ENCODE measurements at regions not wholly inside any gene's neighbourhood (a gene's known extent, or its start where the extent isn't known, plus 50 kb on each side); places are given as distances from the start of the nearest gene placed in this dataset.

DNA sequence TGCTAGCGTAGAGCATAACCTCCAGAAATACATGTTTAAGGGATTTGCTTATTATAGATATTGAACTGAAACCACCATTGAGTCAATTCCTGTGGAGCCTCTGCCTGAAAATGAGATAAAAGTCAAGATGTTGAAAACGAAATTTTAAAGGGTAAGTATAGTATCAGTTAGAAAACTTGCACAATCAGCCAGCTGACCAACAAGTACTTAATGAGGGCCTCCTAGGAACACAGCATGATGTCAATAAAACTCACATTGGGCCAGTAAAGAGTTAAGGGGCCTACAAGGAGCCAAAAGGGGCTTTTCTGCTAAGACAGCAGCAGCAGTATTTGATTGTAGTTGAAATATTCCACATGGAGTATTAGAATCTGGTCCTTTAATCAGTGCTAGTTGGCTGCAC is 314.1 kb upstream of the PPARGC1A start:
- no peak for DNase-seq (ENCODE audit: low read depth)
- no peak overlapping the region for H3K4me3 ChIP-seq (ENCODE audit: low read depth, low read length)
- TF ChIP-seq, protein P1, sequence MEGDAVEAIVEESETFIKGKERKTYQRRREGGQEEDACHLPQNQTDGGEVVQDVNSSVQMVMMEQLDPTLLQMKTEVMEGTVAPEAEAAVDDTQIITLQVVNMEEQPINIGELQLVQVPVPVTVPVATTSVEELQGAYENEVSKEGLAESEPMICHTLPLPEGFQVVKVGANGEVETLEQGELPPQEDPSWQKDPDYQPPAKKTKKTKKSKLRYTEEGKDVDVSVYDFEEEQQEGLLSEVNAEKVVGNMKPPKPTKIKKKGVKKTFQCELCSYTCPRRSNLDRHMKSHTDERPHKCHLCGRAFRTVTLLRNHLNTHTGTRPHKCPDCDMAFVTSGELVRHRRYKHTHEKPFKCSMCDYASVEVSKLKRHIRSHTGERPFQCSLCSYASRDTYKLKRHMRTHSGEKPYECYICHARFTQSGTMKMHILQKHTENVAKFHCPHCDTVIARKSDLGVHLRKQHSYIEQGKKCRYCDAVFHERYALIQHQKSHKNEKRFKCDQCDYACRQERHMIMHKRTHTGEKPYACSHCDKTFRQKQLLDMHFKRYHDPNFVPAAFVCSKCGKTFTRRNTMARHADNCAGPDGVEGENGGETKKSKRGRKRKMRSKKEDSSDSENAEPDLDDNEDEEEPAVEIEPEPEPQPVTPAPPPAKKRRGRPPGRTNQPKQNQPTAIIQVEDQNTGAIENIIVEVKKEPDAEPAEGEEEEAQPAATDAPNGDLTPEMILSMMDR (IDR thresholded peaks at IDR 0.05; ENCODE audit: insufficient read depth, low read length): no peak

DNA sequence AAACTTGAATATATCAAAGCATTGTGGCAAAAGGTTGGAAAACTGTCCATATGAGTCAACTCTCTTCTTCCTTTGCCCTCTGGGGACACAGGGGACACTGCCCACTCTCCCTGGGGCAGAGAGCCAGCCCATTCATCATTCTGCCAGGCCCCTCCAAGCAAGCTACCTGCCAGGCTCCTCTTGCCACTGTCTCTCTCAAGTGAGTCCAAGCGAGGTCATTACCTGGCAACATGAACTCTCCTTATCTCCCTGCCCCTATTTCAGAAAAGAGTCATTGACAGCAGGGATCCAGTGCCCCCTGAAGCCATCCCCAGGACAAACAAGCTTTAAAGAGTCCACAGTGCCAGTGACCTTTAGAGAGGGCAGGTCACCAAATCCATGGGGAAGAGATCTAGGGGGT is 312.7 kb upstream of the PPARGC1A start:
- no peak overlapping the region for H3K4me3 ChIP-seq (ENCODE audit: low read depth, low read length)
- no peak for DNase-seq (ENCODE audit: low read depth)

DNA sequence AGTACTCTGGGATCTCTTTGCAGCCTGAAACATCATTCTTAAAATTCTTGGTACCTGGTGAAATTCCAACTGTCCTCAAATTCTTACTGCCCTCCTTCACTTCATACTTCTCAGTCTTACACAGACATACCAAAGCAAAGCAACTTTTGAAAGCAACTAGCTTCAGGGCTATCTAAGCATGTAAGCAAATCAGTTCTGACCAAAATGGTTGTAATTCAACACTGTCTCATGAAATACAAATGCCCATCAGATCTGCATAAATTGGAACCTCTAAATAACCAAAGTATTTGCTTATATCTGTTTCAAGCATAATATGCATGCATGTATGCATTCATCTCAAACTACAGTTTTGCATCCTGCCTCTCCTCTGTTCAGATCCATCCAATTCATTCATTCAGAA is 308.1 kb upstream of the PPARGC1A start:
- TF ChIP-seq, protein P1 (IDR thresholded peaks at IDR 0.05; ENCODE audit: insufficient read depth, low read length): no peak
- DNase-seq (ENCODE audit: low read depth): no peak
- no peak overlapping the region for H3K4me3 ChIP-seq (ENCODE audit: low read depth, low read length)

More for the DNA sequence above, 312.7 kb upstream of the PPARGC1A start:
- TF ChIP-seq, protein P1 (IDR thresholded peaks at IDR 0.05; ENCODE audit: insufficient read depth, low read length): no peak

DNA sequence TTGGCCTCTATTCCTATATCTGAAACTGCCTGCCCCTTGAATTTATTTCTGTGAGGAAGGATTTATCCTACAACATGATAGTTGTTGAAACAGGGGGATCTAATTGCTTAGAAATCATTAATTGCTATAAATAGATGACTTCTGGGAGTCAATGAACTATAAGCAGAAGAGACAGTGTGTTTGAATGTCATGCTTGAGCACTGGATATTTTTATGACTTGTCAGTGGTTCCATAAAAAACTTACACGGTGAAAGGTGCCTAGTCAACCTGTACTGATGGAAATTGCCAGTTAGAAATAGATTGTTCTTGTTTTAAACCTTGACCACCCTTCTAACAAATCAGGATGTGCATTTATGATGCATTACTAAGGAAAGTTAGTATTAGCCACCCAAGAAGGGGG is 306.9 kb upstream of the PPARGC1A start:
- no peak overlapping the region for H3K4me3 ChIP-seq (ENCODE audit: low read depth, low read length)
- TF ChIP-seq, protein P1 (IDR thresholded peaks at IDR 0.05; ENCODE audit: insufficient read depth, low read length): no peak
- DNase-seq (ENCODE audit: low read depth): no peak

DNA sequence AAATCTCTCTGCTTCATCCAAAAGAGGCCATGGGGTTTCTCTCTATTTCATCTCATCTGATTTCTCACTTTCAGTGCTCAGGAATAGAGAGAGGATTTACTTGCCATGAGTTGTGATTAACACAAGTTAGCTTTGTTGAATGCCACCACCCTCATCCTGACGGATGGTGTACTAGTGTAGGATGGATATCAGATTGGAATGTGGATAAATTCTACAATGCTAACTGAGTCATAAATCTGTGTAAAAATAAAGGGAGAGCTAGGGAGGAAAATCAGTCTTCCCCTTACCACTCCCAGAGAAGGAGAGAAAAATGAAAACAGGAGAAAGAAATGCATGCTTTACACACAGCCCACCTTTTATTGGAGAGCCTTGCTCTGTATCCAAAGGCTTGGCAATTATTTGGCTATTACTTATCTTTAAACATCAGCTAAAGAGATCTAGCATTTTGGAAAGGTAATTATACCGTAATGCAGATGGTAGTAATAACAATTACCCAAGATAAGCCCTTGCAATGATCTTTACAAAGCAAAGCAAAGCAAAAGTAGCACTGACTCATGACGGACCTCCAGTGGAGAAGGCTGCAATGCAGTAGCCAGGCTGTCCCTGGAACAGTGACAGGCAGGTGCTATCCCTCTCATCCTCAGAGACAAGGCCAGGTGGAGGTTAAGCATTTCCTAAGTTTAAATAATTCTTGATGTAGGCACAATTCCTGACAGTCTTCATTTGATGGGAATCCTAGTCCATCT is 306.3 kb upstream of the PPARGC1A start:
- no peak for DNase-seq (ENCODE audit: low read depth)
- TF ChIP-seq, protein P1 (IDR thresholded peaks at IDR 0.05; ENCODE audit: insufficient read depth, low read length): no peak
- H3K4me3 ChIP-seq (ENCODE audit: low read depth, low read length): no peak overlapping the region

DNA sequence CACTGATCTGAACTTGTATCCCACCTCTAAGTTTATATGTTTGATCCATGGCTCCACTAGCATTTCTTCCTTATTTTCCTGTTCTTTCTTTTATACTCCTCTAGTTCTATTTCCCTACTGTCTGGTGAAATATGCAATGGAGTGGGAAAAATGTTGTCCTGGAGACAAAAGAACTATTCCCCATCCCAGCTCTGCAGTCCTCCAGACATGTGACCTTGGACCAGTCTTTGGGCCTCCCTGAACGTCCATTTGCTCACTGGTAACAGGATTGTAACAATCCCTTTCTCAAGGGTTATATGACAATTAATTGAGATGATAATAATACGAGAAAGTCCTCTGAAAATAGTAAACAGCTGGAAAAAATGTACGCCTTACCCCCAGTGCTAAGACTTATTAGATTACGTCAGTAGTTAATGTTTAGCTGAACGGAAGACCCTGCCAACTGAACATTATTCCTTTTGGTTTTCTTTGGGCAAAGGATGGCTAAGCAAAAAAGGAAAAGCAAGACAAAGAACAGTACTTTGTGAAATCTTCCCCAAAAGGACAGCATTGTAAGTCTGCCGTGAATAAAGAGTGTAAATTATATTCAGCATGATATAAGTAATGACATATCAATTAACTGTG is 302.3 kb upstream of the PPARGC1A start:
- no peak overlapping the region for H3K4me3 ChIP-seq (ENCODE audit: low read depth, low read length)
- DNase-seq (ENCODE audit: low read depth): no peak
- TF ChIP-seq, protein P1 (IDR thresholded peaks at IDR 0.05; ENCODE audit: insufficient read depth, low read length): no peak

Data from fibroblast of the aortic adventitia (primary cell).